GM21717 (cell line): ENCODE measurements at regions not wholly inside any gene's neighbourhood (a gene's known extent, or its start where the extent isn't known, plus 50 kb on each side); places are given as distances from the start of the nearest gene placed in this dataset.
"Not testable (repeated sequence)": the region's sequence is repeated elsewhere in the genome, so short reads cannot be mapped to it uniquely, and the experiment has no call there.

Source experiments
- ATAC-seq: cut with Tn5 transposase; IDR thresholded peaks from one replicate; pipeline ENCODE4 v1.9.1; 2021; ENCODE audit warnings: mild to moderate bottlenecking, moderate library complexity; ENCODE audit not compliant: unreplicated experiment

- no peak for ATAC-seq
These were observed 208.3 kb downstream of the EMP1 start for GRCh38 chr12:13404631-13405473.

- ATAC-seq: no peak
These were observed 207.6 kb downstream of the EMP1 start for GRCh38 chr12:13404111-13404628.

- ATAC-seq: not testable (repeated sequence)
These were observed 194.8 kb downstream of the EMP1 start for GRCh38 chr12:13391375-13391774.

- no peak for ATAC-seq
These were observed 194.4 kb downstream of the EMP1 start for GRCh38 chr12:13390918-13391317.

GRCh38 chr12:13390381-13390861 lies 193.9 kb downstream of the EMP1 start:
- no peak for ATAC-seq

GRCh38 chr12:13387101-13387500 lies 190.6 kb downstream of the EMP1 start:
- no peak for ATAC-seq

GRCh38 chr12:13386323-13387039 lies 190.0 kb downstream of the EMP1 start:
- no peak for ATAC-seq

- no peak for ATAC-seq
These were observed 186.9 kb downstream of the EMP1 start for GRCh38 chr12:13383379-13383778.

- ATAC-seq: no peak
These were observed 183.8 kb downstream of the EMP1 start for GRCh38 chr12:13380297-13380696.

- ATAC-seq: no peak
These were observed 183.1 kb downstream of the EMP1 start for GRCh38 chr12:13379531-13380188.

GRCh38 chr12:13377698-13378097 lies 181.2 kb downstream of the EMP1 start:
- ATAC-seq: no peak

GRCh38 chr12:13376610-13377373 lies 180.3 kb downstream of the EMP1 start:
- no peak for ATAC-seq

GRCh38 chr12:13375583-13376345 lies 179.2 kb downstream of the EMP1 start:
- ATAC-seq: no peak

GRCh38 chr12:13374793-13375192 lies 178.3 kb downstream of the EMP1 start:
- ATAC-seq: no peak

GRCh38 chr12:13373803-13374202 lies 177.3 kb downstream of the EMP1 start:
- no peak for ATAC-seq

- ATAC-seq: no peak
These were observed 176.6 kb downstream of the EMP1 start for GRCh38 chr12:13373131-13373530.

GRCh38 chr12:13372386-13372785 lies 175.9 kb downstream of the EMP1 start:
- no peak for ATAC-seq

GRCh38 chr12:13371797-13372196 lies 175.3 kb downstream of the EMP1 start:
- ATAC-seq: no peak

- no peak for ATAC-seq
These were observed 174.8 kb downstream of the EMP1 start for GRCh38 chr12:13371367-13371766.
